ENCODE measurements at regions not wholly inside any gene's neighbourhood (a gene's known extent, or its start where the extent isn't known, plus 50 kb on each side); places are given as distances from the start of the nearest gene placed in this dataset.
"Not testable (repeated sequence)": the region's sequence is repeated elsewhere in the genome, so short reads cannot be mapped to it uniquely, and the experiment has no call there.

GRCh38 chr10:62479523-62479922 is 105.4 kb downstream of the ZNF365 start:
- Mint-ChIP-seq H3K4me1 (peaks cover 9% of the 10 kb centered on the region), H3K36me3 (no peaks in the 10 kb centered on the region), H3K9me3 (no peaks in the 10 kb centered on the region), H3K27ac (no peak overlapping the region), H3K4me3 (no peak overlapping the region), H3K27me3 (peaks cover 1% of the 10 kb centered on the region)

- Mint-ChIP-seq H3K36me3 (no peaks in the 10 kb centered on the region), H3K27me3 (peaks cover 1% of the 10 kb centered on the region)
These were observed 106.0 kb downstream of the ZNF365 start for GRCh38 chr10:62480196-62480595.

GRCh38 chr10:62482581-62482980 is 108.4 kb downstream of the ZNF365 start:
- Mint-ChIP-seq H3K4me1 (peaks cover 9% of the 10 kb centered on the region), H3K27me3 (peaks cover 1% of the 10 kb centered on the region), H3K9me3 (no peaks in the 10 kb centered on the region), H3K4me3 (no peak overlapping the region), H3K36me3 (no peaks in the 10 kb centered on the region), H3K27ac (no peak overlapping the region)

More at GRCh38 chr10:62480196-62480595, 106.0 kb downstream of the ZNF365 start:
- Mint-ChIP-seq H3K4me1 (peaks cover 9% of the 10 kb centered on the region), H3K27ac (no peak overlapping the region), H3K9me3 (no peaks in the 10 kb centered on the region), H3K4me3 (no peak overlapping the region)

- no peaks in the 10 kb centered on the region for H3K4me1 Mint-ChIP-seq
- no peak overlapping the region for H3K4me3 Mint-ChIP-seq
- H3K27me3 Mint-ChIP-seq, result no peaks in the 10 kb centered on the region
- no peaks in the 10 kb centered on the region for H3K36me3 Mint-ChIP-seq
- H3K27ac Mint-ChIP-seq, result no peak overlapping the region
- H3K9me3 Mint-ChIP-seq, result no peaks in the 10 kb centered on the region
These were observed 117.4 kb downstream of the ZNF365 start for GRCh38 chr10:62491597-62491996.

GRCh38 chr10:62492012-62492869 is 118.1 kb downstream of the ZNF365 start:
- H3K36me3 Mint-ChIP-seq, result no peaks in the 10 kb centered on the region
- no peaks in the 10 kb centered on the region for H3K27me3 Mint-ChIP-seq
- H3K9me3 Mint-ChIP-seq, result no peaks in the 10 kb centered on the region
- no peaks in the 10 kb centered on the region for H3K4me1 Mint-ChIP-seq
- H3K4me3 Mint-ChIP-seq, result no peak overlapping the region
- H3K27ac Mint-ChIP-seq, result no peak overlapping the region

- Mint-ChIP-seq H3K36me3 (no peaks in the 10 kb centered on the region), H3K4me3 (no peak overlapping the region), H3K9me3 (no peaks in the 10 kb centered on the region), H3K27me3 (no peaks in the 10 kb centered on the region), H3K4me1 (no peaks in the 10 kb centered on the region), H3K27ac (no peak overlapping the region)
These were observed 118.7 kb downstream of the ZNF365 start for GRCh38 chr10:62492870-62493180.

GRCh38 chr10:62496925-62497324 is 122.8 kb downstream of the ZNF365 start:
- Mint-ChIP-seq H3K27ac (no peak overlapping the region), H3K4me1 (no peaks in the 10 kb centered on the region), H3K4me3 (no peak overlapping the region), H3K36me3 (no peaks in the 10 kb centered on the region), H3K9me3 (no peaks in the 10 kb centered on the region), H3K27me3 (peaks cover 3% of the 10 kb centered on the region)

- H3K4me3 Mint-ChIP-seq, result no peak overlapping the region
- no peak overlapping the region for H3K27ac Mint-ChIP-seq
- peaks cover 3% of the 10 kb centered on the region for H3K27me3 Mint-ChIP-seq
- H3K9me3 Mint-ChIP-seq, result no peaks in the 10 kb centered on the region
- no peaks in the 10 kb centered on the region for H3K36me3 Mint-ChIP-seq
- H3K4me1 Mint-ChIP-seq, result no peaks in the 10 kb centered on the region
These were observed 124.1 kb downstream of the ZNF365 start for GRCh38 chr10:62498271-62498670.

GRCh38 chr10:62500116-62500515 is 125.9 kb downstream of the ZNF365 start:
- not testable (repeated sequence) for H3K4me1 Mint-ChIP-seq, H3K27me3 Mint-ChIP-seq, H3K36me3 Mint-ChIP-seq, H3K27ac Mint-ChIP-seq, H3K9me3 Mint-ChIP-seq, H3K4me3 Mint-ChIP-seq

GRCh38 chr10:62501547-62501946 is 127.4 kb downstream of the ZNF365 start:
- Mint-ChIP-seq H3K36me3 (no peaks in the 10 kb centered on the region), H3K4me1 (no peaks in the 10 kb centered on the region), H3K27ac (no peak overlapping the region), H3K4me3 (no peak overlapping the region), H3K9me3 (no peaks in the 10 kb centered on the region), H3K27me3 (peaks cover 3% of the 10 kb centered on the region)

GRCh38 chr10:62502995-62503613 is 128.9 kb downstream of the ZNF365 start:
- Mint-ChIP-seq H3K4me1 (no peaks in the 10 kb centered on the region), H3K36me3 (no peaks in the 10 kb centered on the region), H3K4me3 (no peak overlapping the region), H3K27me3 (peaks cover 3% of the 10 kb centered on the region), H3K9me3 (no peaks in the 10 kb centered on the region), H3K27ac (no peak overlapping the region)

GRCh38 chr10:62503872-62504271 is 129.7 kb downstream of the ZNF365 start:
- Mint-ChIP-seq H3K4me1 (no peaks in the 10 kb centered on the region), H3K9me3 (no peaks in the 10 kb centered on the region)

GRCh38 chr10:62506371-62506770 is 132.2 kb downstream of the ZNF365 start:
- H3K9me3 Mint-ChIP-seq, result no peaks in the 10 kb centered on the region
- H3K36me3 Mint-ChIP-seq, result no peaks in the 10 kb centered on the region
- H3K4me1 Mint-ChIP-seq, result no peaks in the 10 kb centered on the region
- no peak overlapping the region for H3K4me3 Mint-ChIP-seq
- H3K27me3 Mint-ChIP-seq, result peaks cover 1% of the 10 kb centered on the region
- H3K27ac Mint-ChIP-seq, result no peak overlapping the region

More at GRCh38 chr10:62503872-62504271, 129.7 kb downstream of the ZNF365 start:
- no peaks in the 10 kb centered on the region for H3K36me3 Mint-ChIP-seq
- no peak overlapping the region for H3K4me3 Mint-ChIP-seq
- peaks cover 1% of the 10 kb centered on the region for H3K27me3 Mint-ChIP-seq
- H3K27ac Mint-ChIP-seq, result no peak overlapping the region

- Mint-ChIP-seq H3K36me3 (peaks cover 1% of the 10 kb centered on the region), H3K4me3 (no peak overlapping the region), H3K4me1 (no peaks in the 10 kb centered on the region), H3K9me3 (no peaks in the 10 kb centered on the region), H3K27me3 (peaks cover 6% of the 10 kb centered on the region), H3K27ac (no peak overlapping the region)
These were observed 137.1 kb downstream of the ZNF365 start for GRCh38 chr10:62511238-62511637.

GRCh38 chr10:62511656-62512055 is 137.5 kb downstream of the ZNF365 start:
- Mint-ChIP-seq H3K27ac (no peak overlapping the region), H3K4me3 (no peak overlapping the region), H3K4me1 (no peaks in the 10 kb centered on the region), H3K9me3 (no peaks in the 10 kb centered on the region), H3K27me3 (peaks cover 6% of the 10 kb centered on the region), H3K36me3 (peaks cover 1% of the 10 kb centered on the region)

GRCh38 chr10:62512732-62513475 is 138.7 kb downstream of the ZNF365 start:
- peaks cover 1% of the 10 kb centered on the region for H3K36me3 Mint-ChIP-seq
- H3K4me3 Mint-ChIP-seq, result no peak overlapping the region
- no peaks in the 10 kb centered on the region for H3K4me1 Mint-ChIP-seq
- H3K27ac Mint-ChIP-seq, result no peak overlapping the region
- no peaks in the 10 kb centered on the region for H3K9me3 Mint-ChIP-seq
- peaks cover 6% of the 10 kb centered on the region for H3K27me3 Mint-ChIP-seq

All from activated naive CD4-positive, alpha-beta T cell treated with anti-CD3 and anti-CD28 coated beads, Interleukin-2, amount 50 U/mL, for 24 hours (primary cell).